SK-N-SH (cell line): ENCODE measurements at regions not wholly inside any gene's neighbourhood (a gene's known extent, or its start where the extent isn't known, plus 50 kb on each side); places are given as distances from the start of the nearest gene placed in this dataset.
"Not testable (repeated sequence)": the region's sequence is repeated elsewhere in the genome, so short reads cannot be mapped to it uniquely, and the experiment has no call there.

ENCODE experiments used
- CTCF ChIA-PET: fragments of 300-600, 350-600 bp; formaldehyde crosslinking; extraction: SDS; loops from one replicate; lab custom pipeline; 2021; lab: Yijun Ruan, JAX
- POLR2A ChIA-PET: fragments of 350-600 bp; sonication (Branson Sonifier 250); formaldehyde crosslinking; extraction: SDS; loops from one replicate; lab custom pipeline; 2020; ENCODE audit warnings: antibody characterized with exemption, inconsistent platforms; lab: Yijun Ruan, JAX
- DNase-seq: peaks from one replicate; pipeline ENCODE4 v3.0.0; 2012
- H2AFZ ChIP-seq: fragments of 200-600 bp; sonication (generic); 2 replicates; pipeline ENCODE4 v1.8.1; 2016; ENCODE audit warnings: antibody characterized with exemption, mild to moderate bottlenecking, low read depth
- H3F3A ChIP-seq: fragments of 200-600 bp; sonication (generic); replicated peaks from 2 replicates; pipeline ENCODE3; 2016; ENCODE audit warnings: antibody characterized with exemption, mild to moderate bottlenecking; ENCODE audit not compliant: insufficient read depth
- H3K27ac ChIP-seq, 2 experiments: fragments of 200-500 bp in 1 of 2; fragments of 200-600 bp in 1 of 2; sonication (Bioruptor generic) in 1 of 2; sonication (generic), shearing (Covaris generic) in 1 of 2; 2 replicates each; pipeline versions ENCODE4 v1.5.1 to v1.6.1; 2014 to 2016; ENCODE audit warnings: low read depth in 2 of 2, inconsistent platforms in 1 of 2, low read length in 1 of 2, mild to moderate bottlenecking in 1 of 2, mixed read lengths in 1 of 2
- H3K27me3 ChIP-seq: fragments of 200-600 bp; sonication (generic), shearing (Covaris generic); 2 replicates; pipeline ENCODE4 v1.6.1; 2016; ENCODE audit warnings: mixed run types; ENCODE audit not compliant: insufficient read depth
- H3K36me3 ChIP-seq, 2 experiments: fragments of 200-500 bp in 1 of 2; fragments of 200-600 bp in 1 of 2; sonication (Bioruptor generic) in 1 of 2; sonication (generic) in 1 of 2; replicated peaks in 1 of 2; 2 replicates each; pipeline versions ENCODE3 to v1.5.1; 2014 to 2016; ENCODE audit warnings: low read length in 1 of 2, mild to moderate bottlenecking in 1 of 2; ENCODE audit not compliant: insufficient read depth in 2 of 2, control insufficient read depth in 1 of 2
- H3K4me1 ChIP-seq, 2 experiments: fragments of 200-500 bp in 1 of 2; fragments of 200-600 bp in 1 of 2; sonication (Bioruptor generic) in 1 of 2; sonication (generic), shearing (Covaris generic) in 1 of 2; 2 replicates each; pipeline versions ENCODE4 v1.5.1 to v1.6.1; 2014 to 2016; ENCODE audit warnings: low read depth in 1 of 2, low read length in 1 of 2, mixed run types in 1 of 2; ENCODE audit not compliant: insufficient read depth in 2 of 2, control insufficient read depth in 1 of 2
- H3K4me2 ChIP-seq: fragments of 200-600 bp; sonication (generic), shearing (Covaris generic); 2 replicates; pipeline ENCODE4 v1.6.1; 2017; ENCODE audit warnings: mixed run types
- H3K4me3 ChIP-seq, 2 experiments: fragments of 200-500 bp in 1 of 2; fragments of 200-600 bp in 1 of 2; sonication (Bioruptor generic) in 1 of 2; sonication (generic), shearing (Covaris generic) in 1 of 2; 2 replicates each; pipeline versions ENCODE4 v1.5.1 to v1.8.1; 2014 to 2016; ENCODE audit warnings: low read depth in 2 of 2, inconsistent platforms in 1 of 2, low read length in 1 of 2, mild to moderate bottlenecking in 1 of 2, mixed read lengths in 1 of 2, moderate library complexity in 1 of 2
- H3K79me2 ChIP-seq: fragments of 200-600 bp; sonication (generic); 2 replicates; pipeline ENCODE4 v1.8.1; 2017; ENCODE audit warnings: mild to moderate bottlenecking; ENCODE audit not compliant: insufficient read depth
- H3K9ac ChIP-seq: fragments of 200-600 bp; sonication (generic); 2 replicates; pipeline ENCODE4 v1.6.1; 2017; ENCODE audit warnings: mixed run types
- H3K9me2 ChIP-seq: fragments of 200-600 bp; sonication (generic); 2 replicates; pipeline ENCODE4 v1.6.1; 2017; ENCODE audit warnings: mixed run types
- H3K9me3 ChIP-seq: fragments of 200-600 bp; sonication (generic); 2 replicates; pipeline ENCODE4 v1.6.1; 2017; ENCODE audit warnings: mixed run types, mild to moderate bottlenecking, moderate library complexity
- H4K20me1 ChIP-seq: fragments of 200-600 bp; sonication (generic); 2 replicates; pipeline ENCODE4 v1.6.1; 2017; ENCODE audit warnings: mild to moderate bottlenecking, mixed run types; ENCODE audit not compliant: insufficient read depth
- EP300 ChIP-seq, 2 experiments: IDR thresholded peaks; 2 replicates each; pipeline versions ENCODE4 v1.4.0 to v1.6.1; 2012; ENCODE audit warnings: borderline replicate concordance in 1 of 2, low read depth in 1 of 2, low read length in 1 of 2
- GATA2 ChIP-seq: sonication (generic); formaldehyde crosslinking; IDR thresholded peaks from 2 replicates; pipeline ENCODE4 v1.5.0; 2020; ENCODE audit warnings: mild to moderate bottlenecking, missing genetic modification reagents
- RAD21 ChIP-seq: IDR thresholded peaks from 2 replicates; pipeline ENCODE4 v1.6.1; 2012; ENCODE audit warnings: mild to moderate bottlenecking, low read length
- SMC3 ChIP-seq: IDR thresholded peaks from 2 replicates; pipeline ENCODE4 v1.6.1; 2012; ENCODE audit warnings: low read depth, low read length, improper control_type of control experiment
- TCF12 ChIP-seq: IDR thresholded peaks from 2 replicates; pipeline ENCODE4 v1.4.0; 2012
- WGBS: methylation state at CpG from one replicate; pipeline ENCODE4 v1.1.6; 2017; ENCODE audit warnings: low lambda C conversion rate; 5-methylcytosine and 5-hydroxymethylcytosine counted together
- TF ChIP-seq, protein P1 (sequence below): IDR thresholded peaks from 2 replicates; pipeline ENCODE4 v1.4.0; 2012; ENCODE audit warnings: low read depth
- TF ChIP-seq, protein P2 (sequence below): IDR thresholded peaks from 2 replicates; pipeline ENCODE4 v1.4.0; 2012; ENCODE audit warnings: low read depth, borderline replicate concordance
- TF ChIP-seq, protein P3 (sequence below): fragments of 200-600 bp; sonication (generic); IDR thresholded peaks from 2 replicates; pipeline ENCODE4 v1.6.1; 2017; ENCODE audit warnings: antibody characterized with exemption, mild to moderate bottlenecking, moderate library complexity

DNA sequence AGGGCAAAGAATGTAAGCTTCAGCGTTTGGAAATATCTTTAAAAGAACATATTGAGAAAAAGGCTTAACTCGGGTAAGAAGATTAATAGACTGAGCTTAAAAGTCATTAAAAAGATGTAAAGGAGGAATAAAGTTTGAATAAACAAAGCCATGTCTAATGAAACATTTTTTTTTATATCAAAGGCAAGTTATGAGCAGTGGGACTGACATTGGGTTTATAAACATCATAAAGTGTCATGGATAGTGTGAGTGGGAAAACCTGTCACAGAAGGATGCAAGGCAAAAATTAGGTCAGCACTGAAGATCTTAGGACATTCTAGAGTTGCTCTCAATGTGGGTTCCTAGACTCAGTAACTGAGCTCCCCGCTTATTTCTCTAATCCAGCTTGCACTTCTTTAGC is 438.0 kb upstream of the CDH11 start:
- no peaks in the 10 kb centered on the region for H4K20me1 ChIP-seq
- H3K36me3 ChIP-seq: no peaks in the 10 kb centered on the region
- POLR2A ChIA-PET: no interaction called here
- no peak overlapping the region for H2AFZ ChIP-seq
- H3F3A ChIP-seq: no peaks in the 10 kb centered on the region
- no peaks in the 10 kb centered on the region for H3K27me3 ChIP-seq
- TF ChIP-seq, protein P1, sequence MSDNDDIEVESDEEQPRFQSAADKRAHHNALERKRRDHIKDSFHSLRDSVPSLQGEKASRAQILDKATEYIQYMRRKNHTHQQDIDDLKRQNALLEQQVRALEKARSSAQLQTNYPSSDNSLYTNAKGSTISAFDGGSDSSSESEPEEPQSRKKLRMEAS: no peak
- no peak for TF ChIP-seq SMC3
- TF ChIP-seq, all 33 proteins: peak for 0
- no peaks in the 10 kb centered on the region for H3K4me1 ChIP-seq
- no peaks in the 10 kb centered on the region for H3K9me3 ChIP-seq
- H3K4me2 ChIP-seq: no peak overlapping the region
- CTCF ChIA-PET: interaction anchor here (0.8 kb wide), 1 partner anchor 189 kb away, joined by 3 read pairs; no protein-coding TSS in a partner anchor
- no peak for DNase-seq
- 55% methylated on average over 3 of the region's 3 CpGs for WGBS
- no peaks in the 10 kb centered on the region for H3K79me2 ChIP-seq
- H3K27ac ChIP-seq: no peak overlapping the region
- H3K4me3 ChIP-seq: no peak overlapping the region
- no peak overlapping the region for H3K9ac ChIP-seq
- no peaks in the 10 kb centered on the region for H3K9me2 ChIP-seq

DNA sequence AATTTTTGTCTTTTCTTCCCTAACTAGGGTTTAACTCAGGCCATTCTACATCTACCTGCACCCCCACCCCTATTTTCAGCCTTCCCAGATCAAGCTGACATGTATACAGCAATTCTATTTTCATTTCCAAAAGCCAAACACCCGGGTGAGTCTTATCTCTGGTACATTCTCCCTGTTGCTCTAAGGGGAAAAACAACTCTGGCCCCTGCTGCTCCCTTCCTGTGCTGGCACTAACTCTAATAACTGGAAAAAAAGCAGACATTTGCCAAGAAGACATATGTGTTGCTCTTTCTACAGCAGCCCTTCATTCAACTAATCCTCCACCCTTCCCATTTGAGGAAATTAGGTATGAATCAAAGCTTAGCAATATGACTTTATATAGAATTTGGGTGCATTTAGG is 427.8 kb upstream of the CDH11 start:
- 9% methylated on average over 1 of the region's 1 CpG for WGBS
- CTCF ChIA-PET, H3K9ac ChIP-seq, H4K20me1 ChIP-seq, POLR2A ChIA-PET, H3K9me3 ChIP-seq, H3K9me2 ChIP-seq, H2AFZ ChIP-seq, H3K27me3 ChIP-seq, H3K79me2 ChIP-seq, H3K4me3 ChIP-seq, H3F3A ChIP-seq, H3K4me2 ChIP-seq, H3K36me3 ChIP-seq: not testable (repeated sequence)
- Histone ChIP-seq H3K27ac (peak overlapping the region in 1 of 2 experiments; percentile 97; a peak in 2 of 4 replicates), H3K4me1 (peaks cover 34 to 39% of the 10 kb centered on the region in 2 experiments; a peak in 3 of 4 replicates)
- peak in 1 of 2 experiments; percentile 34; a peak in 1 of 4 replicates for TF ChIP-seq EP300 (IDR thresholded peaks at IDR 0.05; ENCODE audit: borderline replicate concordance in 1 of 2, low read depth in 1 of 2, low read length in 1 of 2)
- 0 out of 2 replicates have a peak, but pooled peaks have one; percentile 13 for TF ChIP-seq RAD21
- TF ChIP-seq GATA2 (CRISPR knock-in tag): peak; percentile 15; the same call in 1 of the 2 replicates
- DNase-seq: peak; percentile 23

DNA sequence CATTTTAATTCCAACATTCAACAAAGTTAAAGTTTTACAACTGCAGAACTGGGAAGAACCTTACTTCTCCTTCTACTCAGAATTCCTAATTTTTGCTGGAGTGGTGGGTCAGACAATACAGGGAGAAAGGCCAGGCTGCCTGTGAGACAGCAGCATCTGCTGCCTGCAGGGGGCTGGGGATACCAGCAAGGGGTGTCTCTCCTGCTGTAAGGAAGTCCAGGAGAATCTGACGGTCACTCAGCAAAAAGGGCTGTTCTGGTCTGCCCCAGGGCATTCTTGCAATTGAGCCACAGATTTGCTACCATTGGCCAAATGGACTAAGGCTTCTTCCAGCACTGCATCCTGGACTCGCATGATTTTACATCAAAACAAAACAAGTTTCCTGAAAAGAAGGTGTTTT is 426.6 kb upstream of the CDH11 start:
- peak overlapping the region; percentile 71 to 97 for H3K27ac ChIP-seq
- peak overlapping the region; percentile 51 for H3K4me2 ChIP-seq
- peak overlapping the region in 1 of 2 experiments; percentile 20; a peak in 1 of 4 replicates for H3K4me3 ChIP-seq
- TF ChIP-seq TCF12 (no peak), RAD21 (0 out of 2 replicates have a peak, but pooled peaks have one; percentile 31)
- TF ChIP-seq, protein P2, sequence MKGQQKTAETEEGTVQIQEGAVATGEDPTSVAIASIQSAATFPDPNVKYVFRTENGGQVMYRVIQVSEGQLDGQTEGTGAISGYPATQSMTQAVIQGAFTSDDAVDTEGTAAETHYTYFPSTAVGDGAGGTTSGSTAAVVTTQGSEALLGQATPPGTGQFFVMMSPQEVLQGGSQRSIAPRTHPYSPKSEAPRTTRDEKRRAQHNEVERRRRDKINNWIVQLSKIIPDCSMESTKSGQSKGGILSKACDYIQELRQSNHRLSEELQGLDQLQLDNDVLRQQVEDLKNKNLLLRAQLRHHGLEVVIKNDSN: no peak
- TF ChIP-seq, protein P3, sequence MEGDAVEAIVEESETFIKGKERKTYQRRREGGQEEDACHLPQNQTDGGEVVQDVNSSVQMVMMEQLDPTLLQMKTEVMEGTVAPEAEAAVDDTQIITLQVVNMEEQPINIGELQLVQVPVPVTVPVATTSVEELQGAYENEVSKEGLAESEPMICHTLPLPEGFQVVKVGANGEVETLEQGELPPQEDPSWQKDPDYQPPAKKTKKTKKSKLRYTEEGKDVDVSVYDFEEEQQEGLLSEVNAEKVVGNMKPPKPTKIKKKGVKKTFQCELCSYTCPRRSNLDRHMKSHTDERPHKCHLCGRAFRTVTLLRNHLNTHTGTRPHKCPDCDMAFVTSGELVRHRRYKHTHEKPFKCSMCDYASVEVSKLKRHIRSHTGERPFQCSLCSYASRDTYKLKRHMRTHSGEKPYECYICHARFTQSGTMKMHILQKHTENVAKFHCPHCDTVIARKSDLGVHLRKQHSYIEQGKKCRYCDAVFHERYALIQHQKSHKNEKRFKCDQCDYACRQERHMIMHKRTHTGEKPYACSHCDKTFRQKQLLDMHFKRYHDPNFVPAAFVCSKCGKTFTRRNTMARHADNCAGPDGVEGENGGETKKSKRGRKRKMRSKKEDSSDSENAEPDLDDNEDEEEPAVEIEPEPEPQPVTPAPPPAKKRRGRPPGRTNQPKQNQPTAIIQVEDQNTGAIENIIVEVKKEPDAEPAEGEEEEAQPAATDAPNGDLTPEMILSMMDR: peak; percentile 33; the same call in 1 of the 2 replicates
- H2AFZ ChIP-seq: peak overlapping the region; percentile 79; the same call in 1 of the 2 replicates
- H3K4me1 ChIP-seq: peaks cover 34 to 39% of the 10 kb centered on the region in 2 experiments; a peak in 3 of 4 replicates
- no peaks in the 10 kb centered on the region for H4K20me1 ChIP-seq
- 61% methylated on average over 2 of the region's 2 CpGs for WGBS
- H3K79me2 ChIP-seq: no peaks in the 10 kb centered on the region
- H3F3A ChIP-seq: peaks cover 8% of the 10 kb centered on the region
- DNase-seq: peak; percentile 45
- ChIA-PET POLR2A (no interaction called here), CTCF (no interaction called here)
- no peaks in the 10 kb centered on the region for H3K27me3 ChIP-seq
- no peaks in the 10 kb centered on the region for H3K36me3 ChIP-seq
- H3K9me2 ChIP-seq: no peaks in the 10 kb centered on the region
- H3K9me3 ChIP-seq: no peaks in the 10 kb centered on the region
- peak overlapping the region; percentile 43; the same call in 1 of the 2 replicates for H3K9ac ChIP-seq
